RWPE2 (cell line): ENCODE measurements at regions not wholly inside any gene's neighbourhood (a gene's known extent, or its start where the extent isn't known, plus 50 kb on each side); places are given as distances from the start of the nearest gene placed in this dataset.

Experiments
- ATAC-seq: fragments of 200-7000 bp; cut with Tn5 transposase; 3 replicates; pipeline ENCODE4 v1.9.1; 2021; ENCODE audit warnings: low read depth
- DNase-seq: peaks from one replicate; pipeline ENCODE4 v3.0.0-alpha.2; 2020; ENCODE audit warnings: low spot score
- H3K27ac ChIP-seq: fragments of 450-650 bp; 2 replicates; pipeline ENCODE4 v1.5.1; 2017; ENCODE audit warnings: mild to moderate bottlenecking; ENCODE audit not compliant: poor library complexity, severe bottlenecking
- H3K27me3 ChIP-seq: fragments of 250-450 bp; sonication (Bioruptor Pico); 2 replicates; pipeline ENCODE4 v1.5.1; 2021; ENCODE audit warnings: mild to moderate bottlenecking, moderate library complexity; ENCODE audit not compliant: insufficient read depth, poor library complexity, severe bottlenecking
- H3K36me3 ChIP-seq: fragments of 250-450 bp; sonication (Bioruptor Pico); 2 replicates; pipeline ENCODE4 v1.5.1; 2020; ENCODE audit warnings: low read depth, mild to moderate bottlenecking, moderate library complexity
- H3K4me1 ChIP-seq: fragments of 250-450 bp; sonication (Bioruptor Pico); 2 replicates; pipeline ENCODE4 v1.5.1; 2021; ENCODE audit warnings: mild to moderate bottlenecking, moderate library complexity; ENCODE audit not compliant: insufficient read depth, poor library complexity, severe bottlenecking
- H3K4me3 ChIP-seq: fragments of 250-450 bp; sonication (Bioruptor Pico); 2 replicates; pipeline ENCODE4 v1.5.1; 2021; ENCODE audit warnings: mild to moderate bottlenecking, moderate library complexity; ENCODE audit not compliant: severe bottlenecking
- H3K9me3 ChIP-seq: fragments of 250-450 bp; sonication (Bioruptor Pico); 2 replicates; pipeline ENCODE4 v1.5.1; 2021; ENCODE audit warnings: mild to moderate bottlenecking, moderate library complexity; ENCODE audit not compliant: severe bottlenecking
- TF ChIP-seq, protein P1 (sequence below): fragments of 450-650 bp; IDR thresholded peaks from one replicate; pipeline ENCODE4 v1.5.1; 2017; ENCODE audit warnings: mild to moderate bottlenecking, moderate library complexity; ENCODE audit not compliant: poor library complexity, severe bottlenecking

DNA sequence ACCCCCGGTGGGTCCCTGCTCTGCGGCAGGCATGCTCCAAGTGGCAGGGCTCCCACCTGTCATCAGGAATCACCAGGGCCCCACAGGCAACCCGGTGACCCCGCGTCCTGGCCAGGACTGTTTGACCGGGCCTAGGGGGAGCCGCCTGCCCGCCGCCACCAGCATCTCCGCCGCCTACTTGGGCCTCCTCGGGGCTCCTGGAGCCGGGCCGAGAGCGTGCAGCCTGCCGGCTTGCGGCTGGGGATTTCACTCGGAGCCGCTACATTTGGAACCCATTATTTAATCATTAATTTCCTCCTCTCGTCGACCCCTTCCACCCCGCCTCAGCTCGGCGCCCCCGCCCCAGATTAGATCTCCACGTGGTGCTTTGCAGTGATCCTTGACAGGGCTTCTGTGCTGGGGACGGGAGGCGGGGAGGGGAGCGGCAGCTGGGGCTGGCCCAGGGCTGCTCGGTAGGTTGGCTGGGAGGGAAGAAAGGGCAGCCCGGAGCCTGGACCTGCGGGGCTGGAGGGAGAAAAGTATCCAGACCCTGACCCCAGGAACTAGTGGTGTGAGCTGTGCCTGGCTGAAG lies 295.4 kb downstream of the CYP26B1 start:
- no peaks in the 10 kb centered on the region for H3K27me3 ChIP-seq
- DNase-seq (no peak), ATAC-seq (no peak)
- no peaks in the 10 kb centered on the region for H3K36me3 ChIP-seq
- TF ChIP-seq, protein P1, sequence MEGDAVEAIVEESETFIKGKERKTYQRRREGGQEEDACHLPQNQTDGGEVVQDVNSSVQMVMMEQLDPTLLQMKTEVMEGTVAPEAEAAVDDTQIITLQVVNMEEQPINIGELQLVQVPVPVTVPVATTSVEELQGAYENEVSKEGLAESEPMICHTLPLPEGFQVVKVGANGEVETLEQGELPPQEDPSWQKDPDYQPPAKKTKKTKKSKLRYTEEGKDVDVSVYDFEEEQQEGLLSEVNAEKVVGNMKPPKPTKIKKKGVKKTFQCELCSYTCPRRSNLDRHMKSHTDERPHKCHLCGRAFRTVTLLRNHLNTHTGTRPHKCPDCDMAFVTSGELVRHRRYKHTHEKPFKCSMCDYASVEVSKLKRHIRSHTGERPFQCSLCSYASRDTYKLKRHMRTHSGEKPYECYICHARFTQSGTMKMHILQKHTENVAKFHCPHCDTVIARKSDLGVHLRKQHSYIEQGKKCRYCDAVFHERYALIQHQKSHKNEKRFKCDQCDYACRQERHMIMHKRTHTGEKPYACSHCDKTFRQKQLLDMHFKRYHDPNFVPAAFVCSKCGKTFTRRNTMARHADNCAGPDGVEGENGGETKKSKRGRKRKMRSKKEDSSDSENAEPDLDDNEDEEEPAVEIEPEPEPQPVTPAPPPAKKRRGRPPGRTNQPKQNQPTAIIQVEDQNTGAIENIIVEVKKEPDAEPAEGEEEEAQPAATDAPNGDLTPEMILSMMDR = no peak
- no peaks in the 10 kb centered on the region for H3K4me1 ChIP-seq
- H3K4me3 ChIP-seq = no peak overlapping the region
- H3K27ac ChIP-seq = no peak overlapping the region
- no peaks in the 10 kb centered on the region for H3K9me3 ChIP-seq

DNA sequence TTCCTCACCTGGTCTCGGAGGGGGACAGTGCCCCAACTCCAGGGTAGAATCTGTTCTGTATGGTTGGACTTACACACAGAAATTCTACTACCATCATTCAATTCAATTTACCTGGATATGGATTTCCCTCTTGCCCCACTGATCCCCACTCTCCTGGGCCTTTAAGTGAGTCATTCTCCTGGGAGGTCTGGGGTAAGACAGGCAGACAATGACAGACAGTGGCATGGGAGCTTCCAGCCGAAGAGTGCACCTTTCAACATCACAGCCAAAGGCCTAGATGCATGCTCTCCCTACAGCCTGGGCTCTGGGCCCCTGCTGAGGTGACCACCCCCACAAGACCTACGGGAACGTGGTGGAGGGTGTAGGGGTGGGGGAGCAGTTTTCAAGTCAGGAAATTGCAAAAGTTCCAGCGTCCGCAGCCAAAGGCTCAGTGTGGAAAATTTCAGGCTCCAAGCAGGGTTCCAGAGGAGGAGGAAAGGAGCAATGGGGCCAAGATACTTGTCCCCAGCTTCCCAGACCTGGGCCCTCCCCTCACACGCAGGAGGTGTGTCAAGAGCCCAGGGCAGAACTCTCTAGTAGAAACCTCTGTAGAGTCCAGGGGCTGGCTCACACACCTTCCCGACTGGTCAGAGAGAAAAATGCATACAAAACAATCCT lies 296.4 kb downstream of the CYP26B1 start:
- no peaks in the 10 kb centered on the region for H3K4me1 ChIP-seq
- H3K27ac ChIP-seq = no peak overlapping the region
- TF ChIP-seq, protein P1 = no peak
- no peaks in the 10 kb centered on the region for H3K27me3 ChIP-seq
- H3K36me3 ChIP-seq = no peaks in the 10 kb centered on the region
- no peak for DNase-seq
- peak; percentile 60; the same call in 2 of the 3 replicates for ATAC-seq
- no peaks in the 10 kb centered on the region for H3K9me3 ChIP-seq
- H3K4me3 ChIP-seq = no peak overlapping the region

DNA sequence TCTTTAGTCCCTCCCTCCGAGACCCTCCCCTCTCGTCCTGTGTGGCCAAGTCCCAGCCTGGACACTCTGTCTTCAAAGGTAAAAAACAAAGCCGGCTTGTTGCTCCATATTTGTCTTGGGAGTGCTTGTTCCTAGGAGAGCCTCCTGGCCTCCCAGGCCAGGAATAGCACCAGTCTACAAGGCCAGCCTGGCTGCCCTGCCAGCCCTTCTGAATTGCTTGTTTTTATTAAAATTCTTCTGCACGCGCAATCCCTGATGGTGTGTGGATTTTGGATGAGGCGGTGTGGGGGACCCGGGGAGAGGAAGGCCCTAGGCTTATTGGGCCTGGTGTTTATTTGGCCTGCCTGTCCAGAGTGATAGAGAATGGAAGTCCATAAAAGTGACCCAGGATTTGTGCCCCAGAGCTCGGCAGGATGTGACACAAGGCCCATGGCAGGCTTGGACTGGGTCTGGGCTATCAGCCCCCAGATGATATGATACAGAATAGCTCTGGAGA lies 297.3 kb downstream of the CYP26B1 start:
- ATAC-seq (no peak), DNase-seq (no peak)
- Histone ChIP-seq H3K4me3 (no peak overlapping the region), H3K27ac (no peak overlapping the region), H3K27me3 (no peaks in the 10 kb centered on the region), H3K36me3 (no peaks in the 10 kb centered on the region), H3K9me3 (no peaks in the 10 kb centered on the region), H3K4me1 (no peaks in the 10 kb centered on the region)
- TF ChIP-seq, protein P1 = no peak

DNA sequence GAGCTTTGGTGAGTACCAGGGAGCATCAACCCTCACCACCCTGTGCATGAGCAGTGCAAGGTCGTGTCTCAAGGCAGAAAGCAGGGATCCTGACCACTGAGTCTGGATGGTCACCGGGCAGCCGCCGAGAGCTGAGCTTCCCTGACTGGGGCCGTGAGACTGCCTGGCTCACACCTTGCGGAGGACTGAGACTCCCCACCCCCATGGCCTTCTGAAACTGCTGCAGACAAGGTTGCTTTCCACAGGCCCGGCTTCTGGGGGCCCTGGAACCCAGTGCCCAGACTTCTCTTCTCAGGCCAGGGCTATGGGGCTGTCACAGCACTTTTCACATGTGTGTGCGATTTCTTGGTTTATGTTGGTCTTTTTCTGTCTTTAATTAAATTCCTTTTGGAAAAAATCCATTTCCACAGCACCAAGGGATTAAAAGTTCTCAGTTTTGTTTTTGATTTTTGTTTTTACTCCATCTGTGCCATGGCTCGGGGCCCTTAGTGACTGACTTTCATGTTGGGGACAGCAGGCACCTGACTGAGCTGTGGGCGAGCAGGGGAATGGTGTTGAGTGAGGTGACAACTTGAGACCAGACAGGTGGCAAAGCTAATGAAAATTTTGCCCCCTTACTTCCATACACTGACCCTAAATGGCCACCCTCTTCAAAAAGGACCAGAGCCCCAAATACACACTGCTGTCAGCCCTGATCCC lies 297.9 kb downstream of the CYP26B1 start:
- Histone ChIP-seq H3K27me3 (no peaks in the 10 kb centered on the region), H3K4me3 (no peak overlapping the region), H3K9me3 (no peaks in the 10 kb centered on the region), H3K27ac (no peak overlapping the region), H3K4me1 (no peaks in the 10 kb centered on the region), H3K36me3 (no peaks in the 10 kb centered on the region)
- no peak for ATAC-seq
- DNase-seq = no peak
- TF ChIP-seq, protein P1 = no peak
